IMR-90 (cell line): ENCODE measurements at regions not wholly inside any gene's neighbourhood (a gene's known extent, or its start where the extent isn't known, plus 50 kb on each side); places are given as distances from the start of the nearest gene placed in this dataset.
"Not testable (repeated sequence)": the region's sequence is repeated elsewhere in the genome, so short reads cannot be mapped to it uniquely, and the experiment has no call there.

Experiments
- ATAC-seq: fragments of 200-7000 bp; cut with Tn5 transposase; 2 replicates; pipeline ENCODE4 v1.9.1; 2020; ENCODE audit warnings: low read depth, mild to moderate bottlenecking, moderate library complexity
- BruUV-seq: library from RNA; stranded (reverse); fragments of 400-500 nt; replicated peaks from 2 replicates; lab custom pipeline; 2021; lab: Mats Ljungman, UMichigan
- CTCF ChIA-PET: fragments of 300-600 bp; formaldehyde crosslinking; extraction: SDS; loops from one replicate; lab custom pipeline; 2021; ENCODE audit warnings: antibody characterized with exemption; lab: Yijun Ruan, JAX
- POLR2A ChIA-PET: fragments of 300-600 bp; sonication (Branson Sonifier 250); formaldehyde crosslinking; loops from one replicate; lab custom pipeline; 2022; ENCODE audit warnings: antibody characterized with exemption; ENCODE audit not compliant: unreplicated experiment; lab: Charles Lee
- DNase-seq: peaks from one replicate; pipeline ENCODE4 v3.0.0; 2013
- H2AFZ ChIP-seq: replicated peaks from 2 replicates; pipeline ENCODE3; 2013; ENCODE audit warnings: low read length, mild to moderate bottlenecking; ENCODE audit not compliant: poor library complexity
- H2AK5ac ChIP-seq: 2 replicates; pipeline ENCODE4 v1.6.1; 2013; ENCODE audit warnings: low read depth, low read length, inconsistent platforms
- H2AK9ac ChIP-seq: replicated peaks from 2 replicates; pipeline ENCODE3; 2013; ENCODE audit warnings: mild to moderate bottlenecking, low read depth, low read length, moderate library complexity; ENCODE audit not compliant: poor library complexity
- H2BK120ac ChIP-seq: 2 replicates; pipeline ENCODE4 v1.6.1; 2013; ENCODE audit warnings: low read depth, low read length, inconsistent platforms
- H2BK15ac ChIP-seq: 3 replicates; pipeline ENCODE4 v1.6.1; 2013; ENCODE audit warnings: low read depth, low read length, inconsistent platforms
- H2BK20ac ChIP-seq: 2 replicates; pipeline ENCODE4 v1.6.1; 2013; ENCODE audit warnings: low read depth, mild to moderate bottlenecking, inconsistent platforms, low read length, moderate library complexity
- H2BK5ac ChIP-seq: 2 replicates; pipeline ENCODE4 v1.6.1; 2013; ENCODE audit warnings: mild to moderate bottlenecking, low read depth, low read length, inconsistent platforms; ENCODE audit not compliant: poor library complexity, severe bottlenecking
- H3K14ac ChIP-seq: replicated peaks from 2 replicates; pipeline ENCODE4 v1.6.1; 2013; ENCODE audit warnings: low read depth, low read length, inconsistent platforms
- H3K18ac ChIP-seq: 2 replicates; pipeline ENCODE4 v1.6.1; 2013; ENCODE audit warnings: low read depth, low read length, control low read depth
- H3K23ac ChIP-seq: 2 replicates; pipeline ENCODE4 v1.6.1; 2013; ENCODE audit warnings: low read depth, low read length, inconsistent platforms
- H3K27ac ChIP-seq: 2 replicates; pipeline ENCODE4 v1.5.1; 2013; ENCODE audit warnings: mild to moderate bottlenecking, control low read depth, low read length; ENCODE audit not compliant: insufficient read depth
- H3K27me3 ChIP-seq: 2 replicates; pipeline ENCODE4 v1.6.1; 2013; ENCODE audit warnings: low read length; ENCODE audit not compliant: control insufficient read depth, insufficient read depth
- H3K36me3 ChIP-seq: 2 replicates; pipeline ENCODE4 v1.6.1; 2013; ENCODE audit warnings: low read length, mixed read lengths; ENCODE audit not compliant: control insufficient read depth, insufficient read depth
- H3K4ac ChIP-seq: 2 replicates; pipeline ENCODE4 v1.6.1; 2013; ENCODE audit warnings: low read depth, low read length, inconsistent platforms
- H3K4me1 ChIP-seq: 2 replicates; pipeline ENCODE4 v1.6.1; 2013; ENCODE audit warnings: low read length, mixed read lengths; ENCODE audit not compliant: control insufficient read depth, insufficient read depth
- H3K4me2 ChIP-seq: 2 replicates; pipeline ENCODE4 v1.6.1; 2013; ENCODE audit warnings: low read depth, mild to moderate bottlenecking, control low read depth, low read length, moderate library complexity
- H3K4me3 ChIP-seq: 2 replicates; pipeline ENCODE4 v1.5.1; 2013; ENCODE audit warnings: low read depth, mild to moderate bottlenecking, control low read depth, low read length, moderate library complexity; ENCODE audit not compliant: insufficient read depth
- H3K56ac ChIP-seq: 2 replicates; pipeline ENCODE4 v1.6.1; 2013; ENCODE audit warnings: low read length, inconsistent platforms; ENCODE audit not compliant: insufficient read depth; ENCODE audit errors: extremely low read depth
- H3K79me1 ChIP-seq, 2 experiments: 2 replicates each; pipeline ENCODE4 v1.6.1; 2013; ENCODE audit warnings: low read length in 2 of 2, inconsistent platforms in 1 of 2, low read depth in 1 of 2
- H3K9ac ChIP-seq: 2 replicates; pipeline ENCODE4 v1.6.1; 2013; ENCODE audit warnings: low read depth, low read length, control low read depth
- H3K9me1 ChIP-seq: 2 replicates; pipeline ENCODE4 v1.6.1; 2013; ENCODE audit warnings: low read length, inconsistent platforms; ENCODE audit not compliant: insufficient read depth
- H3K9me3 ChIP-seq: 2 replicates; pipeline ENCODE4 v1.6.1; 2013; ENCODE audit warnings: low read length; ENCODE audit not compliant: control insufficient read depth, insufficient read depth
- H4K20me1 ChIP-seq: 2 replicates; pipeline ENCODE4 v1.6.1; 2013; ENCODE audit warnings: low read length, inconsistent platforms; ENCODE audit not compliant: insufficient read depth
- H4K5ac ChIP-seq: 2 replicates; pipeline ENCODE4 v1.6.1; 2013; ENCODE audit warnings: mild to moderate bottlenecking, low read depth, low read length, control low read depth
- H4K8ac ChIP-seq, 2 experiments: 2 replicates each; pipeline ENCODE4 v1.6.1; 2013; ENCODE audit warnings: low read depth in 2 of 2, low read length in 2 of 2, control low read depth in 1 of 2, inconsistent platforms in 1 of 2
- H4K91ac ChIP-seq: 2 replicates; pipeline ENCODE4 v1.6.1; 2013; ENCODE audit warnings: low read depth, low read length, inconsistent platforms; ENCODE audit not compliant: insufficient read depth
- WGBS, 2 experiments: methylation state at CpG; one replicate each; pipeline versions ENCODE4 v1.1.5 to v1.1.7; 2013; ENCODE audit warnings: missing lambda C conversion rate in 2 of 2; ENCODE audit not compliant: insufficient read length in 1 of 2; ENCODE audit errors: extremely low coverage in 2 of 2; 5-methylcytosine and 5-hydroxymethylcytosine counted together
- dilution Hi-C: fragments of 300-500 bp; cut with HindIII; formaldehyde crosslinking; loops from one replicate; pipeline ENCODE4 v1.14.3; 2018; ENCODE audit warnings: low sequenced_read_pairs; ENCODE audit not compliant: unreplicated experiment
- in situ Hi-C: fragments of 300-500 bp; cut with MboI; formaldehyde crosslinking; loops from 3 replicates; pipeline ENCODE4 v1.14.3; 2019; ENCODE audit warnings: low sequenced_read_pairs, inconsistent platforms, mixed read lengths
- intact Hi-C: fragments of 100-400 bp; cut with micrococcal nuclease; formaldehyde crosslinking; loops from 2 replicates; pipeline ENCODE4 v1.10.0; 2022

DNA sequence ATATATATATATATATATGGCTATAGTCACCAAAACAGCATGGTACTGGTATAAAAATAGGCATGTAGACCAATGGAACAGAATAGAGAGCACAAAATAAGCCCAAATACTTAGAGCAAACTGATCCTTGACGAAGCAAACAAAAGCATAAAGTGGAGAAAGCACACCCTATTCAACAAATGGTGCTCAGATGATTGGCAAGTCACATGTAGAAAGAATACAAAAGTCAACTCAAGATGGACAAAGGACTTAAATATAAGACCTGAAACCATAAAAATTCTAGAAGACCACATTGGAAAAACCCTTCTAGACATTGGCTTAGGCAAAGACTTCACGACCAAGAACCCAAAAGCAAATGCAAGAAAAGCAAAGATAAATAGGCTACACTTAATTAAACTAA is 167.2 kb downstream of the NAA11 start:
- H3K79me1 ChIP-seq, H3K9me3 ChIP-seq, H2BK5ac ChIP-seq, H4K91ac ChIP-seq, H3K18ac ChIP-seq, H3K14ac ChIP-seq, H3K56ac ChIP-seq, BruUV-seq, H2BK20ac ChIP-seq, H3K23ac ChIP-seq, DNase-seq, ATAC-seq, H3K4me2 ChIP-seq, H3K4me3 ChIP-seq, H4K5ac ChIP-seq, H3K27me3 ChIP-seq, POLR2A ChIA-PET, H3K9ac ChIP-seq, H2AK5ac ChIP-seq, H3K27ac ChIP-seq, H3K9me1 ChIP-seq, H4K8ac ChIP-seq, in situ Hi-C loops, CTCF ChIA-PET, H2AFZ ChIP-seq, dilution Hi-C loops, H2AK9ac ChIP-seq, H3K36me3 ChIP-seq, H2BK120ac ChIP-seq, H3K4ac ChIP-seq, H3K4me1 ChIP-seq, H2BK15ac ChIP-seq, intact Hi-C loops, H4K20me1 ChIP-seq: not testable (repeated sequence)
- WGBS, 2 experiments, result no CpG with 5 or more reads among the region's 2 CpGs
